GM12865 (cell line): ENCODE measurements at regions not wholly inside any gene's neighbourhood (a gene's known extent, or its start where the extent isn't known, plus 50 kb on each side); places are given as distances from the start of the nearest gene placed in this dataset.

Experiments used
- DNase-seq: peaks from one replicate; pipeline ENCODE4 v3.0.0; 2010; ENCODE audit warnings: low read depth
- H3K4me3 ChIP-seq: 2 replicates; pipeline ENCODE4 v1.5.1; 2011; ENCODE audit warnings: mild to moderate bottlenecking, low read depth, low read length, control low read depth
- CTCF ChIP-seq: IDR thresholded peaks from 2 replicates; pipeline ENCODE4 v1.5.1; 2011; ENCODE audit warnings: low read length, control low read depth, low read depth, inconsistent platforms; ENCODE audit not compliant: insufficient read depth; ENCODE audit errors: missing control alignments

- no peak overlapping the region for H3K4me3 ChIP-seq
- TF ChIP-seq CTCF = peak; percentile 5
- no peak for DNase-seq
Measured at GRCh38 chr11:127136438-127136837, 135.9 kb upstream of the KIRREL3 start.

- no peak for TF ChIP-seq CTCF
- H3K4me3 ChIP-seq = no peak overlapping the region
- no peak for DNase-seq
Measured at GRCh38 chr11:127135256-127135655, 134.7 kb upstream of the KIRREL3 start.

- no peak for DNase-seq
- TF ChIP-seq CTCF = no peak
- no peak overlapping the region for H3K4me3 ChIP-seq
Measured at GRCh38 chr11:127133061-127133460, 132.5 kb upstream of the KIRREL3 start.

GRCh38 chr11:127130321-127130720 lies 129.8 kb upstream of the KIRREL3 start:
- no peak for DNase-seq
- no peak for TF ChIP-seq CTCF
- H3K4me3 ChIP-seq = no peak overlapping the region

GRCh38 chr11:127126986-127127385 lies 126.4 kb upstream of the KIRREL3 start:
- TF ChIP-seq CTCF = no peak
- no peak for DNase-seq
- no peak overlapping the region for H3K4me3 ChIP-seq

GRCh38 chr11:127119356-127119755 lies 118.8 kb upstream of the KIRREL3 start:
- no peak for DNase-seq
- TF ChIP-seq CTCF = no peak
- no peak overlapping the region for H3K4me3 ChIP-seq

GRCh38 chr11:127118811-127119210 lies 118.2 kb upstream of the KIRREL3 start:
- no peak for DNase-seq
- TF ChIP-seq CTCF = no peak
- no peak overlapping the region for H3K4me3 ChIP-seq
